GM11168 (cell line): ENCODE measurements at regions not wholly inside any gene's neighbourhood (a gene's known extent, or its start where the extent isn't known, plus 50 kb on each side); places are given as distances from the start of the nearest gene placed in this dataset.

Experiments
- in situ Hi-C: fragments of 300-500 bp; cut with MboI; formaldehyde crosslinking; loops from one replicate; pipeline ENCODE4 v1.12.0; 2022; ENCODE audit warnings: low sequenced_read_pairs; ENCODE audit not compliant: unreplicated experiment

GRCh38 chr4:17092736-17093437 lies 194.4 kb upstream of the LDB2 start:
- in situ Hi-C loops, result no loop called here

- in situ Hi-C loops, result no loop called here
These were observed 192.7 kb upstream of the LDB2 start for GRCh38 chr4:17091104-17091503.

- in situ Hi-C loops, result no loop called here
These were observed 191.6 kb upstream of the LDB2 start for GRCh38 chr4:17090063-17090462.

- in situ Hi-C loops, result no loop called here
These were observed 187.0 kb upstream of the LDB2 start for GRCh38 chr4:17085416-17085815.

- in situ Hi-C loops, result no loop called here
These were observed 183.7 kb upstream of the LDB2 start for GRCh38 chr4:17082186-17082585.

GRCh38 chr4:17081179-17081578 lies 182.7 kb upstream of the LDB2 start:
- in situ Hi-C loops, result no loop called here

- in situ Hi-C loops, result no loop called here
These were observed 178.7 kb upstream of the LDB2 start for GRCh38 chr4:17077105-17077504.

- in situ Hi-C loops, result no loop called here
These were observed 174.0 kb upstream of the LDB2 start for GRCh38 chr4:17072483-17072882.

GRCh38 chr4:17068891-17069290 lies 170.4 kb upstream of the LDB2 start:
- in situ Hi-C loops, result no loop called here

- in situ Hi-C loops, result no loop called here
These were observed 169.9 kb upstream of the LDB2 start for GRCh38 chr4:17068392-17068791.

- in situ Hi-C loops, result no loop called here
These were observed 168.5 kb upstream of the LDB2 start for GRCh38 chr4:17066972-17067371.

- in situ Hi-C loops, result no loop called here
These were observed 167.8 kb upstream of the LDB2 start for GRCh38 chr4:17066236-17066635.

- in situ Hi-C loops, result no loop called here
These were observed 167.4 kb upstream of the LDB2 start for GRCh38 chr4:17065821-17066220.

- in situ Hi-C loops, result no loop called here
These were observed 166.5 kb upstream of the LDB2 start for GRCh38 chr4:17064959-17065358.

GRCh38 chr4:17063888-17064287 lies 165.4 kb upstream of the LDB2 start:
- in situ Hi-C loops, result no loop called here

- in situ Hi-C loops, result no loop called here
These were observed 161.8 kb upstream of the LDB2 start for GRCh38 chr4:17060230-17060629.

- in situ Hi-C loops, result no loop called here
These were observed 160.7 kb upstream of the LDB2 start for GRCh38 chr4:17058916-17059741.

- in situ Hi-C loops, result no loop called here
These were observed 160.1 kb upstream of the LDB2 start for GRCh38 chr4:17058536-17058915.

- in situ Hi-C loops, result no loop called here
These were observed 158.6 kb upstream of the LDB2 start for GRCh38 chr4:17057035-17057434.

GRCh38 chr4:17055788-17056187 lies 157.3 kb upstream of the LDB2 start:
- in situ Hi-C loops, result no loop called here

GRCh38 chr4:17045866-17046265 lies 147.4 kb upstream of the LDB2 start:
- in situ Hi-C loops, result no loop called here
